ENCODE measurements at regions not wholly inside any gene's neighbourhood (a gene's known extent, or its start where the extent isn't known, plus 50 kb on each side); places are given as distances from the start of the nearest gene placed in this dataset.
A peak's percentile ranks its signal among the peaks of the same experiment; 100 is the strongest.

- TF ChIP-seq RAD21 (IDR thresholded peaks at IDR 0.05 in 1 of 2, conservative IDR thresholded peaks at IDR 0.05 in 1 of 2; ENCODE audit: low read depth in 2 of 2, low read length in 2 of 2) (peak; percentile 88 to 93), TEAD4 (IDR thresholded peaks at IDR 0.05; ENCODE audit: low read depth, low read length) (no peak), CBX8 (IDR thresholded peaks at IDR 0.05; ENCODE audit: borderline replicate concordance, low read depth, low read length) (no peak), CHD1 (IDR thresholded peaks at IDR 0.05; ENCODE audit: low read depth, low read length) (no peak)
Observed at GRCh38 chr12:61538951-61539350, 721.3 kb upstream of the USP15 start (continued).
